ENCODE measurements at regions not wholly inside any gene's neighbourhood (a gene's known extent, or its start where the extent isn't known, plus 50 kb on each side); places are given as distances from the start of the nearest gene placed in this dataset.

GRCh38 chr7:80403686-80404241, 108.1 kb downstream of the GNAT3 start:
- Histone ChIP-seq H2AFZ (ENCODE audit: low read length) (no peak overlapping the region), H3K9me3 (ENCODE audit: low read length) (no peaks in the 10 kb centered on the region), H3K4me2 (ENCODE audit: low read length) (no peak overlapping the region), H3K9me2 (ENCODE audit: insufficient read depth, low read length) (no peaks in the 10 kb centered on the region; the same call in 1 of the 2 replicates), H3K79me2 (ENCODE audit: insufficient read depth, low read depth, low read length) (no peaks in the 10 kb centered on the region), H3K4me1 (ENCODE audit: insufficient read depth, low read length, poor library complexity, severe bottlenecking) (no peaks in the 10 kb centered on the region), H3K4me3 (ENCODE audit: low read depth, low read length, poor library complexity, severe bottlenecking) (no peak overlapping the region), H3K36me3 (ENCODE audit: insufficient read depth, low read length) (no peaks in the 10 kb centered on the region), H3K27ac (ENCODE audit: low read depth, low read length, poor library complexity, severe bottlenecking) (no peak overlapping the region), H4K20me1 (ENCODE audit: insufficient read depth, low read length) (no peaks in the 10 kb centered on the region)
- DNase-seq (ENCODE audit: low spot score): no peak
- BruUV-seq (replicated peaks): no TSS peak
- ChIA-PET POLR2A (interaction anchor here (0.6 kb wide), 1 partner anchor 1708 kb away, joined by 3 read pairs; no protein-coding TSS in a partner anchor), CTCF (ENCODE audit: unreplicated experiment) (no interaction called here)
- intact Hi-C loops (cut with micrococcal nuclease; ENCODE audit: unreplicated experiment): no loop called here
- TF ChIP-seq EZH2phosphoT487 (IDR thresholded peaks at IDR 0.05; ENCODE audit: borderline replicate concordance, low read depth, low read length) (no peak), CTCF (conservative IDR thresholded peaks at IDR 0.05; ENCODE audit: low read length) (no peak)

GRCh38 chr7:80401708-80402107, 110.2 kb downstream of the GNAT3 start:
- Histone ChIP-seq H3K4me1 (ENCODE audit: insufficient read depth, low read length, poor library complexity, severe bottlenecking) (no peaks in the 10 kb centered on the region), H3K79me2 (ENCODE audit: insufficient read depth, low read depth, low read length) (no peaks in the 10 kb centered on the region), H3K27ac (ENCODE audit: low read depth, low read length, poor library complexity, severe bottlenecking) (no peak overlapping the region), H3K4me2 (ENCODE audit: low read length) (no peak overlapping the region), H3K9me3 (ENCODE audit: low read length) (no peaks in the 10 kb centered on the region), H3K9me2 (ENCODE audit: insufficient read depth, low read length) (no peaks in the 10 kb centered on the region; the same call in 1 of the 2 replicates), H3K4me3 (ENCODE audit: low read depth, low read length, poor library complexity, severe bottlenecking) (no peak overlapping the region), H4K20me1 (ENCODE audit: insufficient read depth, low read length) (no peaks in the 10 kb centered on the region), H2AFZ (ENCODE audit: low read length) (no peak overlapping the region), H3K36me3 (ENCODE audit: insufficient read depth, low read length) (no peaks in the 10 kb centered on the region)
- CTCF ChIA-PET (ENCODE audit: unreplicated experiment): no interaction called here
- TF ChIP-seq CTCF (conservative IDR thresholded peaks at IDR 0.05; ENCODE audit: low read length) (no peak), EZH2phosphoT487 (IDR thresholded peaks at IDR 0.05; ENCODE audit: borderline replicate concordance, low read depth, low read length) (no peak)
- BruUV-seq (replicated peaks): no TSS peak
- no peak for DNase-seq (ENCODE audit: low spot score)
- intact Hi-C loops (cut with micrococcal nuclease; ENCODE audit: unreplicated experiment): no loop called here
- POLR2A ChIA-PET: interaction anchor here (1.0 to 1.4 kb wide), 2 partner anchors 10 to 14 kb away, joined by 3 read pairs; no protein-coding TSS in a partner anchor

- H4K20me1 ChIP-seq (ENCODE audit: insufficient read depth, low read length): no peaks in the 10 kb centered on the region
- no peak overlapping the region for H3K27ac ChIP-seq (ENCODE audit: low read depth, low read length, poor library complexity, severe bottlenecking)
- TF ChIP-seq CTCF (conservative IDR thresholded peaks at IDR 0.05; ENCODE audit: low read length) (no peak), EZH2phosphoT487 (IDR thresholded peaks at IDR 0.05; ENCODE audit: borderline replicate concordance, low read depth, low read length) (no peak)
- no TSS peak for BruUV-seq (replicated peaks)
- no peaks in the 10 kb centered on the region for H3K79me2 ChIP-seq (ENCODE audit: insufficient read depth, low read depth, low read length)
- ChIA-PET POLR2A (interaction anchor here (0.5 kb wide), 1 partner anchor 568 kb away, joined by 3 read pairs; no protein-coding TSS in a partner anchor), CTCF (ENCODE audit: unreplicated experiment) (no interaction called here)
- H3K9me2 ChIP-seq (ENCODE audit: insufficient read depth, low read length): no peaks in the 10 kb centered on the region
- intact Hi-C loops (cut with micrococcal nuclease; ENCODE audit: unreplicated experiment): no loop called here
- no peaks in the 10 kb centered on the region for H3K36me3 ChIP-seq (ENCODE audit: insufficient read depth, low read length)
- no peak overlapping the region for H3K4me3 ChIP-seq (ENCODE audit: low read depth, low read length, poor library complexity, severe bottlenecking)
- no peak overlapping the region for H2AFZ ChIP-seq (ENCODE audit: low read length)
- H3K4me1 ChIP-seq (ENCODE audit: insufficient read depth, low read length, poor library complexity, severe bottlenecking): no peaks in the 10 kb centered on the region
- no peaks in the 10 kb centered on the region for H3K9me3 ChIP-seq (ENCODE audit: low read length)
- DNase-seq (ENCODE audit: low spot score): no peak
- no peak overlapping the region for H3K4me2 ChIP-seq (ENCODE audit: low read length)
These were observed 118.1 kb downstream of the GNAT3 start for GRCh38 chr7:80393786-80394185.

Measured in OCI-LY7 (cell line).